Astrocyte (in vitro differentiated cells and primary cell): ENCODE measurements at regions not wholly inside any gene's neighbourhood (a gene's known extent, or its start where the extent isn't known, plus 50 kb on each side); places are given as distances from the start of the nearest gene placed in this dataset.

Source experiments
- DNase-seq: peaks from one replicate; pipeline ENCODE4 v3.0.0-alpha.2; 2010; ENCODE audit warnings: low read depth
- FAIRE-seq: peaks from 2 replicates; lab custom pipeline; 2011; peaks lifted over from hg19 to GRCh38; lab: Jason Lieb, UNC
- H2AFZ ChIP-seq: 2 replicates; pipeline ENCODE4 v1.6.0; 2012; ENCODE audit warnings: low read depth, low read length, inconsistent platforms
- H3K27ac ChIP-seq: 2 replicates; pipeline ENCODE4 v1.5.1; 2011; ENCODE audit warnings: low read depth, low read length, inconsistent platforms
- H3K27me3 ChIP-seq: 2 replicates; pipeline ENCODE4 v1.6.0; 2011; ENCODE audit warnings: low read length, inconsistent platforms; ENCODE audit not compliant: insufficient read depth
- H3K36me3 ChIP-seq: 2 replicates; pipeline ENCODE4 v1.5.1; 2011; ENCODE audit warnings: low read length, inconsistent platforms; ENCODE audit not compliant: insufficient read depth
- H3K4me1 ChIP-seq: 2 replicates; pipeline ENCODE4 v1.5.1; 2011; ENCODE audit warnings: low read length, inconsistent platforms; ENCODE audit not compliant: insufficient read depth
- H3K4me2 ChIP-seq: 2 replicates; pipeline ENCODE4 v1.6.0; 2012; ENCODE audit warnings: low read length, inconsistent platforms
- H3K4me3 ChIP-seq: 2 replicates; pipeline ENCODE4 v1.5.1; 2011; ENCODE audit warnings: low read depth, mild to moderate bottlenecking, low read length, inconsistent platforms; ENCODE audit not compliant: insufficient read depth
- H3K79me2 ChIP-seq: 2 replicates; pipeline ENCODE4 v1.6.0; 2012; ENCODE audit warnings: mild to moderate bottlenecking, low read length, inconsistent platforms; ENCODE audit not compliant: insufficient read depth
- H3K9ac ChIP-seq: 2 replicates; pipeline ENCODE4 v1.6.0; 2012; ENCODE audit warnings: mild to moderate bottlenecking, low read length, inconsistent platforms
- H3K9me3 ChIP-seq: 2 replicates; pipeline ENCODE4 v1.5.1; 2012; ENCODE audit warnings: low read depth, mild to moderate bottlenecking, low read length, inconsistent platforms; ENCODE audit not compliant: insufficient read depth
- H4K20me1 ChIP-seq: 2 replicates; pipeline ENCODE4 v1.6.0; 2012; ENCODE audit warnings: low read length, inconsistent platforms; ENCODE audit not compliant: insufficient read depth
- H3K27ac Mint-ChIP-seq: one replicate; pipeline ENCODE4 v1.8.0; 2021; ENCODE audit warnings: mild to moderate bottlenecking, mixed read lengths; ENCODE audit not compliant: unreplicated experiment
- H3K27me3 Mint-ChIP-seq: one replicate; pipeline ENCODE4 v1.8.0; 2021; ENCODE audit warnings: low read depth, mixed read lengths; ENCODE audit not compliant: unreplicated experiment
- H3K36me3 Mint-ChIP-seq: one replicate; pipeline ENCODE4 v1.8.0; 2021; ENCODE audit warnings: low read depth, mixed read lengths; ENCODE audit not compliant: unreplicated experiment
- H3K4me1 Mint-ChIP-seq: one replicate; pipeline ENCODE4 v1.8.0; 2021; ENCODE audit warnings: low read depth, mixed read lengths; ENCODE audit not compliant: unreplicated experiment
- H3K4me3 Mint-ChIP-seq: one replicate; pipeline ENCODE4 v1.8.0; 2021; ENCODE audit warnings: mild to moderate bottlenecking, moderate library complexity, mixed read lengths; ENCODE audit not compliant: unreplicated experiment
- H3K9me3 Mint-ChIP-seq: one replicate; pipeline ENCODE4 v1.8.0; 2021; ENCODE audit warnings: mild to moderate bottlenecking, mixed read lengths; ENCODE audit not compliant: unreplicated experiment
- CTCF ChIP-seq: IDR thresholded peaks from 2 replicates; pipeline ENCODE4 v1.5.1; 2011; ENCODE audit warnings: low read depth, mild to moderate bottlenecking, inconsistent platforms, low read length, moderate library complexity; ENCODE audit not compliant: insufficient read depth
- EZH2 ChIP-seq: IDR thresholded peaks from 2 replicates; pipeline ENCODE4 v1.6.1; 2012; ENCODE audit warnings: mild to moderate bottlenecking, low read length, inconsistent platforms; ENCODE audit not compliant: insufficient read depth

GRCh38 chr11:112859787-112860186, 101.4 kb upstream of the NCAM1 start:
- no peaks in the 10 kb centered on the region for H3K36me3 ChIP-seq
- no peaks in the 10 kb centered on the region for H3K79me2 ChIP-seq
- FAIRE-seq = no peak
- no peaks in the 10 kb centered on the region for H3K27me3 ChIP-seq
- H3K4me1 ChIP-seq = no peaks in the 10 kb centered on the region
- H2AFZ ChIP-seq = no peak overlapping the region
- peaks cover 5% of the 10 kb centered on the region for H3K9me3 Mint-ChIP-seq
- peaks cover 3% of the 10 kb centered on the region for H3K9me3 ChIP-seq
- no peak overlapping the region for H3K4me3 ChIP-seq
- no peak overlapping the region for H3K9ac ChIP-seq
- H3K4me1 Mint-ChIP-seq = peaks cover 4% of the 10 kb centered on the region
- H3K36me3 Mint-ChIP-seq = no peaks in the 10 kb centered on the region
- H3K27me3 Mint-ChIP-seq = peaks cover 17% of the 10 kb centered on the region
- no peak for DNase-seq
- no peak overlapping the region for H3K4me2 ChIP-seq
- H4K20me1 ChIP-seq = no peaks in the 10 kb centered on the region
- TF ChIP-seq CTCF (no peak), EZH2 (no peak)
- H3K27ac Mint-ChIP-seq = no peak overlapping the region
- H3K27ac ChIP-seq = no peak overlapping the region
- no peak overlapping the region for H3K4me3 Mint-ChIP-seq

- Histone ChIP-seq H3K4me3 (no peak overlapping the region), H2AFZ (no peak overlapping the region), H3K79me2 (no peaks in the 10 kb centered on the region), H3K27ac (no peak overlapping the region), H3K9ac (no peak overlapping the region), H3K4me1 (no peaks in the 10 kb centered on the region), H3K4me2 (no peak overlapping the region), H4K20me1 (no peaks in the 10 kb centered on the region), H3K9me3 (peaks cover 3% of the 10 kb centered on the region), H3K27me3 (no peaks in the 10 kb centered on the region), H3K36me3 (no peaks in the 10 kb centered on the region)
- no peak for DNase-seq
- FAIRE-seq = no peak
- TF ChIP-seq CTCF (no peak), EZH2 (no peak)
- H3K4me3 Mint-ChIP-seq = no peak overlapping the region
- H3K36me3 Mint-ChIP-seq = no peaks in the 10 kb centered on the region
- H3K27ac Mint-ChIP-seq = no peak overlapping the region
- H3K4me1 Mint-ChIP-seq = peaks cover 4% of the 10 kb centered on the region
- peaks cover 23% of the 10 kb centered on the region for H3K27me3 Mint-ChIP-seq
- H3K9me3 Mint-ChIP-seq = peaks cover 5% of the 10 kb centered on the region
Observed at GRCh38 chr11:112861356-112861755, 99.9 kb upstream of the NCAM1 start.

- Histone ChIP-seq H3K4me1 (no peaks in the 10 kb centered on the region), H3K27me3 (no peaks in the 10 kb centered on the region), H3K9me3 (peaks cover 3% of the 10 kb centered on the region), H3K36me3 (no peaks in the 10 kb centered on the region), H4K20me1 (no peaks in the 10 kb centered on the region), H3K4me2 (no peak overlapping the region), H2AFZ (no peak overlapping the region), H3K4me3 (no peak overlapping the region), H3K79me2 (no peaks in the 10 kb centered on the region), H3K9ac (no peak overlapping the region), H3K27ac (no peak overlapping the region)
- Mint-ChIP-seq H3K9me3 (no peaks in the 10 kb centered on the region), H3K4me1 (no peaks in the 10 kb centered on the region), H3K4me3 (no peak overlapping the region), H3K36me3 (no peaks in the 10 kb centered on the region), H3K27ac (no peak overlapping the region), H3K27me3 (peaks cover 9% of the 10 kb centered on the region)
- TF ChIP-seq CTCF (no peak), EZH2 (no peak)
- FAIRE-seq = no peak
- DNase-seq = no peak
Observed at GRCh38 chr11:112863305-112863704, 97.9 kb upstream of the NCAM1 start.
